Mucosa of gallbladder (tissue), 1 donor: ENCODE measurements at regions not wholly inside any gene's neighbourhood (a gene's known extent, or its start where the extent isn't known, plus 50 kb on each side); places are given as distances from the start of the nearest gene placed in this dataset.

ENCODE experiments used
- DNase-seq: peaks from one replicate; pipeline ENCODE4 v3.0.0-alpha.2; 2020; ENCODE audit warnings: low spot score
- donor health status: DM: no; HTN: no; CAD: no.

DNA sequence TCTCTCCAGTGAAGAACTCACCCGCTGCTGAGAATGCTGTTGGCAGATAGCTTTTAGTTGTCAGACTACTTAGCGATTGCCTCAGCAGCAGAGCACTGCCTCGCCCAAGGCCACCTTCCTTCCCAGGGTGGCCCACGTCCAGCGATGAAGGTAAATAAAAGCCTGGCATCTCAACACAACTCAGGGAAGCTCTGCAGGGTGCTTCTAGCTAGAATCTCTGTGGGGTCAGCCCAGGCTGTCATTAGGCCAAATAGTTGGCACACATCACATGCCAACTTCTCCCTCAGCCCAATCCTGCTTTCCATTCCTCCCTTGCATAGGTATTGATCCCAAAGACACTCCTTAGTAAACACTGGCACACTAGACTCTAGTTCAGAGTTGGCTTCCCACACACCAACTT is 368.1 kb upstream of the TMTC1 start:
- DNase-seq: peak; percentile 92

DNA sequence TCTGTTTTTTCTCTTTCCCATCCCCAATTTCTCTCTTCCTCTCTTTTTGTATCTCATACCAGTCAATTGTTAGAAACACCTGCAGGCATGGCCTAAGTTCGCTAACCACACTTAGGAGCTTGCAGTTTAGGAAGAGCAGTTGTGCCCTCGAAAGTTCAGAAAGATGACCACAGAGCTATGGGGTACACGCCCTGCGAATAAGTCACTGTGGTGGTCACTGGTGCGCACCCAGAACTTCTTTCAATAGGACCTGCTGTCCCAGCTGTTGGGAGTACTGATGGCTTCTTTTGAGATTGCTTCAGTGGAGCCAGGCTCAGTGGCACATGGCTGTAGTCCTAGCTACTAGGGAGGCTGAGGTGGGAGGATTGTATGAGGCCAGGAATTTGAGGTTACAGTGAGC is 362.8 kb upstream of the TMTC1 start:
- no peak for DNase-seq

DNA sequence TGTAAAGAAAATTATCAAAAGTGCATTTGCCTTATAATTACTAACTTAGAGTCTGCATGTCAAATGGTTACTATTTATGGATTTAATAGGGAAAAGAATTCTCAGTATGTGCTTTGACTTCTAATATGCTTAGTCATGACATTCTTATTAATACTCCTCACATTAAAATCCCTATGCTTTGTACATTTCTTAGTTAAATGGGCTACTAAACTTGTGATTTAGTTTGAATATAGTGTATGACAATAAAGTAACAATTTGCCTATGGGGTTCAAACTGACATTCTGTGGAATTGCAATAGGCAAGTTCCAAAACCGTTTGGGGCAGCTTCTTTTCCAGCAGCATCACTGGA is 361.9 kb upstream of the TMTC1 start:
- DNase-seq: no peak

- DNase-seq: no peak
These were observed 361.3 kb upstream of the TMTC1 start for GRCh38 chr12:30144777-30145683.

- DNase-seq: no peak
These were observed 358.6 kb upstream of the TMTC1 start for GRCh38 chr12:30142301-30142700.

- DNase-seq: no peak
These were observed 354.7 kb upstream of the TMTC1 start for GRCh38 chr12:30138483-30138882.

GRCh38 chr12:30136696-30137095 is 353.0 kb upstream of the TMTC1 start:
- DNase-seq: no peak

GRCh38 chr12:30135776-30136175 is 352.0 kb upstream of the TMTC1 start:
- DNase-seq: no peak

- DNase-seq: no peak
These were observed 350.5 kb upstream of the TMTC1 start for GRCh38 chr12:30134229-30134628.

- no peak for DNase-seq
These were observed 343.2 kb upstream of the TMTC1 start for GRCh38 chr12:30126944-30127343.

- no peak for DNase-seq
These were observed 336.8 kb upstream of the TMTC1 start for GRCh38 chr12:30120522-30120921.

DNA sequence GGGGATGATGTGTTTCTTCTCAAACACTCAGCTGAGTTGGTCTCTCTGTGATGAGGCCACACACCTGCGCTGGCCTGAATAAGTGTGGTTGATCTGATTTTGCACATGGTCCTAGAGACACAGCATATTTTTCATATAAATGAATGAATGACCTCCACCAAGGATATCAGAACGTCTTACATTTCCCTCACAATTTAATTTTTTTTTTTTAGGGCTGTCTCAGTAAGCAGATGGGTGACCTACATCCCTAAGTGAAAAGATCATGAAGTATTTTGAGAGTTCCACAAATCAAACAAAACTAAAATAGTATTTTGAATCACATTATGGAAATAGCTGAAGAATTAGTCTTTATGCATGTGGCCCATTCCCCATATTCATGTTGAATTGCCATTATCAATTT is 333.7 kb upstream of the TMTC1 start:
- no peak for DNase-seq

GRCh38 chr12:30111719-30112118 is 328.0 kb upstream of the TMTC1 start:
- no peak for DNase-seq

GRCh38 chr12:30110958-30111586 is 327.3 kb upstream of the TMTC1 start:
- no peak for DNase-seq

GRCh38 chr12:30110498-30110897 is 326.8 kb upstream of the TMTC1 start:
- no peak for DNase-seq

- DNase-seq: no peak
These were observed 324.9 kb upstream of the TMTC1 start for GRCh38 chr12:30108666-30109065.

- no peak for DNase-seq
These were observed 322.6 kb upstream of the TMTC1 start for GRCh38 chr12:30106204-30106965.

DNA sequence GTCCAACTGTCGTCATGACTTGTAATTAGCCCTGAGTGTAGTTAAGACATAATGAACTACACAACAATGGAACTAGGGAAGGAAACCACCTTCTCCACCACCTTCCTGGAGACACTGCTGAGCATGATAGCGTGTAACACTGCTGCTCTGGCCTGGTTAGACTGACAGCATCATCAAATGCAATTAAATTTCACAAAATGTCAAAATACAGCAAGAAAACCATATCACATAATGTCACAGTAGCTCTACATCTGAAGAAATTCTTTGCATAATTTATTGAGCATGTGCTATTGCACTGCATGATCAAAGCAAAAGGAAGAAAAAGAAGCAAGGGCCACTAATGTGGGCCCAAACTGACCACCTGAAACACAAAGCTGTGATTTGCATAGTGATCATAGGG is 321.8 kb upstream of the TMTC1 start:
- no peak for DNase-seq

DNA sequence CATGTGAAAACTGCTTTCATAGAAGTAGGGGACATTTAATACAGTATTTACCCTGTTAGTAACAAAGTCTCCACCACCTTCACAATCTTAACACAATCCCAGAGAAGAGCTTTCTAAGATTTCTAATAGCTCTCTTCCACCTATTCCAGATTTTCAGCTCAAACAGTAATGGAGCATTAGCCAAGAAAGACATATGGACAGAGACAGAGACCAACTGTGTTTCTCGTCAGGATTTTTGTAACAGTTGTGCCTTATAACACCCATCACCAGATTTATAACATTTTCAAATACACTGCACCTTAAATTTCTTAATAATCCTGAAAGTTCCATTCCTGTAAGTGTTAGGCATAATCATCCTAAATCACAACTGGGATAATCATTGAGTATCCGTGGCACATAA is 321.2 kb upstream of the TMTC1 start:
- no peak for DNase-seq

- DNase-seq: no peak
These were observed 317.0 kb upstream of the TMTC1 start for GRCh38 chr12:30100741-30101140.

DNA sequence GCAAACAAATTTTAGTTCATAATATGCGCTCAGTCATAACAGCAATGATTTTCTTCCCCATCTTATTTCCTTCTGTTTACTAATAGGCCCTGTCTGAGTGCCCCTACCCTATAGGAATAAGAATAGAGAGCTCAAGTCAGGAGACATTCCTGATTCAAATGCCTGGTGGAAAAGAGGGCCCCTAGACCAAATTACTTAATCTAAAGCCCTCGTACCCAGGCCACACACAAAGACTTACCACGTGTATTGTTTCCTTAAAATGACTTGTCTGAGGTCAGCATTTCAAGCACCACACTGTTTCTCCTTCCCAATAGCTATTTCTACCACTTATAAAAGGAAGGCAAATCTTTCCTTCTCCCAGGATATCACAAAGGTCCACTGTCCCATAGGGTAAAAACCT is 314.9 kb upstream of the TMTC1 start:
- no peak for DNase-seq

GRCh38 chr12:30095511-30095910 is 311.8 kb upstream of the TMTC1 start:
- DNase-seq: no peak
